ENCODE measurements at regions not wholly inside any gene's neighbourhood (a gene's known extent, or its start where the extent isn't known, plus 50 kb on each side); places are given as distances from the start of the nearest gene placed in this dataset.
"Not testable (repeated sequence)": the region's sequence is repeated elsewhere in the genome, so short reads cannot be mapped to it uniquely, and the experiment has no call there.

GRCh38 chr6:27754408-27754782 is 157.8 kb downstream of the OR2B2 start:
- no peaks in the 10 kb centered on the region for H3K36me3 ChIP-seq (ENCODE audit: control insufficient read depth, insufficient read depth, low read length)
- no peak for DNase-seq (ENCODE audit: extremely low read depth, insufficient read length)
- H3K4me3 ChIP-seq (replicated peaks; ENCODE audit: low read depth, low read length): peak overlapping the region; percentile 63
- no peak for TF ChIP-seq CTCF (IDR thresholded peaks at IDR 0.05; ENCODE audit: insufficient read depth, low read length, poor library complexity, severe bottlenecking)
- no peaks in the 10 kb centered on the region for H3K27me3 ChIP-seq (replicated peaks; ENCODE audit: control insufficient read depth, insufficient read depth, low read length)

- no peaks in the 10 kb centered on the region for H3K27me3 ChIP-seq (replicated peaks; ENCODE audit: control insufficient read depth, insufficient read depth, low read length)
- no peaks in the 10 kb centered on the region for H3K36me3 ChIP-seq (ENCODE audit: control insufficient read depth, insufficient read depth, low read length)
- peak overlapping the region; percentile 63 for H3K4me3 ChIP-seq (replicated peaks; ENCODE audit: low read depth, low read length)
- DNase-seq (ENCODE audit: extremely low read depth, insufficient read length): peak; percentile 83
- TF ChIP-seq CTCF (IDR thresholded peaks at IDR 0.05; ENCODE audit: insufficient read depth, low read length, poor library complexity, severe bottlenecking): no peak
These were observed 158.4 kb downstream of the OR2B2 start for GRCh38 chr6:27753668-27754407.

- peak; percentile 63 for DNase-seq (ENCODE audit: extremely low read depth, insufficient read length)
- TF ChIP-seq CTCF (IDR thresholded peaks at IDR 0.05; ENCODE audit: insufficient read depth, low read length, poor library complexity, severe bottlenecking): peak; percentile 75
- no peaks in the 10 kb centered on the region for H3K27me3 ChIP-seq (replicated peaks; ENCODE audit: control insufficient read depth, insufficient read depth, low read length)
- H3K36me3 ChIP-seq (ENCODE audit: control insufficient read depth, insufficient read depth, low read length): no peaks in the 10 kb centered on the region
- peak overlapping the region; percentile 80 for H3K4me3 ChIP-seq (replicated peaks; ENCODE audit: low read depth, low read length)
These were observed 159.9 kb downstream of the OR2B2 start for GRCh38 chr6:27752038-27752885.

- DNase-seq (ENCODE audit: extremely low read depth, insufficient read length): no peak
- Histone ChIP-seq H3K36me3 (ENCODE audit: control insufficient read depth, insufficient read depth, low read length) (no peaks in the 10 kb centered on the region), H3K27me3 (replicated peaks; ENCODE audit: control insufficient read depth, insufficient read depth, low read length) (no peaks in the 10 kb centered on the region), H3K4me3 (replicated peaks; ENCODE audit: low read depth, low read length) (no peak overlapping the region)
- TF ChIP-seq CTCF (IDR thresholded peaks at IDR 0.05; ENCODE audit: insufficient read depth, low read length, poor library complexity, severe bottlenecking): no peak
These were observed 163.5 kb downstream of the OR2B2 start for GRCh38 chr6:27748661-27749060.

- no peak for TF ChIP-seq CTCF (IDR thresholded peaks at IDR 0.05; ENCODE audit: insufficient read depth, low read length, poor library complexity, severe bottlenecking)
- Histone ChIP-seq H3K4me3 (replicated peaks; ENCODE audit: low read depth, low read length) (no peak overlapping the region), H3K36me3 (ENCODE audit: control insufficient read depth, insufficient read depth, low read length) (no peaks in the 10 kb centered on the region), H3K27me3 (replicated peaks; ENCODE audit: control insufficient read depth, insufficient read depth, low read length) (no peaks in the 10 kb centered on the region)
- no peak for DNase-seq (ENCODE audit: extremely low read depth, insufficient read length)
These were observed 164.6 kb downstream of the OR2B2 start for GRCh38 chr6:27747637-27748036.

- H3K27me3 ChIP-seq (replicated peaks; ENCODE audit: control insufficient read depth, insufficient read depth, low read length); DNase-seq (ENCODE audit: extremely low read depth, insufficient read length); H3K4me3 ChIP-seq (replicated peaks; ENCODE audit: low read depth, low read length); H3K36me3 ChIP-seq (ENCODE audit: control insufficient read depth, insufficient read depth, low read length): not testable (repeated sequence)
These were observed 165.3 kb downstream of the OR2B2 start for GRCh38 chr6:27746860-27747259.
